ENCODE measurements at regions not wholly inside any gene's neighbourhood (a gene's known extent, or its start where the extent isn't known, plus 50 kb on each side); places are given as distances from the start of the nearest gene placed in this dataset.

GRCh38 chr18:46360102-46360699 is 256.0 kb downstream of the HAUS1 start:
- no peaks in the 10 kb centered on the region for H3K9me3 ChIP-seq (ENCODE audit: low read length)
- no peak overlapping the region for H3K27ac ChIP-seq (ENCODE audit: low read length)
- H3K4me1 ChIP-seq (ENCODE audit: insufficient read depth, low read length), result no peaks in the 10 kb centered on the region
- BruUV-seq (replicated peaks), result no TSS peak
- intact Hi-C loops (cut with micrococcal nuclease), result no loop called here
- H3K9ac ChIP-seq (ENCODE audit: low read length), result no peak overlapping the region
- no peaks in the 10 kb centered on the region for H3K79me2 ChIP-seq (ENCODE audit: low read length)
- TF ChIP-seq EZH2 (IDR thresholded peaks at IDR 0.05; ENCODE audit: low read length, unreplicated experiment) (no peak), CTCF (conservative IDR thresholded peaks at IDR 0.05; ENCODE audit: low read depth, low read length) (no peak), EZH2phosphoT487 (IDR thresholded peaks at IDR 0.05; ENCODE audit: borderline replicate concordance, low read length) (no peak)
- CTCF ChIA-PET, result no interaction called here
- no peaks in the 10 kb centered on the region for H3K36me3 ChIP-seq (ENCODE audit: low read depth, low read length)
- no peaks in the 10 kb centered on the region for H3K27me3 ChIP-seq (ENCODE audit: low read length)
- no peak overlapping the region for H3K4me3 ChIP-seq (ENCODE audit: low read length)
- no peak overlapping the region for H3K4me2 ChIP-seq (ENCODE audit: low read length)
- DNase-seq (no peak), ATAC-seq (no peak)
- no peak overlapping the region for H2AFZ ChIP-seq (ENCODE audit: low read length)
- H3F3A ChIP-seq (ENCODE audit: low read length, unreplicated experiment), result no peaks in the 10 kb centered on the region
- H3K9me2 ChIP-seq (replicated peaks; ENCODE audit: low read length), result no peaks in the 10 kb centered on the region
- POLR2A ChIA-PET (ENCODE audit: unreplicated experiment), result no interaction called here
- H4K20me1 ChIP-seq (ENCODE audit: low read length), result no peaks in the 10 kb centered on the region

- intact Hi-C loops (cut with micrococcal nuclease), result no loop called here
- POLR2A ChIA-PET (ENCODE audit: unreplicated experiment), result no interaction called here
Observed at GRCh38 chr18:46360866-46361265, 256.7 kb downstream of the HAUS1 start.

More at GRCh38 chr18:46360866-46361265, 256.7 kb downstream of the HAUS1 start:
- no peak overlapping the region for H3K4me3 ChIP-seq (ENCODE audit: low read length)
- BruUV-seq (replicated peaks), result no TSS peak
- ATAC-seq, result no peak
- TF ChIP-seq CTCF (conservative IDR thresholded peaks at IDR 0.05; ENCODE audit: low read depth, low read length), result no peak
- TF ChIP-seq EZH2phosphoT487 (IDR thresholded peaks at IDR 0.05; ENCODE audit: borderline replicate concordance, low read length), result no peak
- no peak for TF ChIP-seq EZH2 (IDR thresholded peaks at IDR 0.05; ENCODE audit: low read length, unreplicated experiment)
- H3K9ac ChIP-seq (ENCODE audit: low read length), result no peak overlapping the region
- no peaks in the 10 kb centered on the region for H3K9me2 ChIP-seq (replicated peaks; ENCODE audit: low read length)
- H3K27ac ChIP-seq (ENCODE audit: low read length), result no peak overlapping the region
- no peaks in the 10 kb centered on the region for H3K4me1 ChIP-seq (ENCODE audit: insufficient read depth, low read length)
- CTCF ChIA-PET, result no interaction called here
- H3K9me3 ChIP-seq (ENCODE audit: low read length), result no peaks in the 10 kb centered on the region
- DNase-seq, result no peak
- no peaks in the 10 kb centered on the region for H4K20me1 ChIP-seq (ENCODE audit: low read length)
- H3K79me2 ChIP-seq (ENCODE audit: low read length), result no peaks in the 10 kb centered on the region
- no peaks in the 10 kb centered on the region for H3K27me3 ChIP-seq (ENCODE audit: low read length)
- no peak overlapping the region for H2AFZ ChIP-seq (ENCODE audit: low read length)
- no peak overlapping the region for H3K4me2 ChIP-seq (ENCODE audit: low read length)
- H3F3A ChIP-seq (ENCODE audit: low read length, unreplicated experiment), result no peaks in the 10 kb centered on the region
- no peaks in the 10 kb centered on the region for H3K36me3 ChIP-seq (ENCODE audit: low read depth, low read length)
